ENCODE measurements at regions not wholly inside any gene's neighbourhood (a gene's known extent, or its start where the extent isn't known, plus 50 kb on each side); places are given as distances from the start of the nearest gene placed in this dataset.

- no peaks in the 10 kb centered on the region for H3K9me3 Mint-ChIP-seq
- peak overlapping the region; percentile 24 for H3K4me3 Mint-ChIP-seq
- no peak overlapping the region for H3K27ac Mint-ChIP-seq (ENCODE audit: unreplicated experiment)
- TF ChIP-seq, protein P1, sequence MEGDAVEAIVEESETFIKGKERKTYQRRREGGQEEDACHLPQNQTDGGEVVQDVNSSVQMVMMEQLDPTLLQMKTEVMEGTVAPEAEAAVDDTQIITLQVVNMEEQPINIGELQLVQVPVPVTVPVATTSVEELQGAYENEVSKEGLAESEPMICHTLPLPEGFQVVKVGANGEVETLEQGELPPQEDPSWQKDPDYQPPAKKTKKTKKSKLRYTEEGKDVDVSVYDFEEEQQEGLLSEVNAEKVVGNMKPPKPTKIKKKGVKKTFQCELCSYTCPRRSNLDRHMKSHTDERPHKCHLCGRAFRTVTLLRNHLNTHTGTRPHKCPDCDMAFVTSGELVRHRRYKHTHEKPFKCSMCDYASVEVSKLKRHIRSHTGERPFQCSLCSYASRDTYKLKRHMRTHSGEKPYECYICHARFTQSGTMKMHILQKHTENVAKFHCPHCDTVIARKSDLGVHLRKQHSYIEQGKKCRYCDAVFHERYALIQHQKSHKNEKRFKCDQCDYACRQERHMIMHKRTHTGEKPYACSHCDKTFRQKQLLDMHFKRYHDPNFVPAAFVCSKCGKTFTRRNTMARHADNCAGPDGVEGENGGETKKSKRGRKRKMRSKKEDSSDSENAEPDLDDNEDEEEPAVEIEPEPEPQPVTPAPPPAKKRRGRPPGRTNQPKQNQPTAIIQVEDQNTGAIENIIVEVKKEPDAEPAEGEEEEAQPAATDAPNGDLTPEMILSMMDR (conservative IDR thresholded peaks at IDR 0.05), result no peak
- H3K4me1 Mint-ChIP-seq, result peaks cover 77% of the 10 kb centered on the region
- no peaks in the 10 kb centered on the region for H3K27me3 Mint-ChIP-seq (ENCODE audit: low read depth)
- no peak for DNase-seq (ENCODE audit: low read depth, low spot score)
- H3K36me3 Mint-ChIP-seq (ENCODE audit: low read depth), result no peaks in the 10 kb centered on the region
Measured at GRCh38 chr18:24983566-24984139, 368.3 kb downstream of the ZNF521 start.

DNA sequence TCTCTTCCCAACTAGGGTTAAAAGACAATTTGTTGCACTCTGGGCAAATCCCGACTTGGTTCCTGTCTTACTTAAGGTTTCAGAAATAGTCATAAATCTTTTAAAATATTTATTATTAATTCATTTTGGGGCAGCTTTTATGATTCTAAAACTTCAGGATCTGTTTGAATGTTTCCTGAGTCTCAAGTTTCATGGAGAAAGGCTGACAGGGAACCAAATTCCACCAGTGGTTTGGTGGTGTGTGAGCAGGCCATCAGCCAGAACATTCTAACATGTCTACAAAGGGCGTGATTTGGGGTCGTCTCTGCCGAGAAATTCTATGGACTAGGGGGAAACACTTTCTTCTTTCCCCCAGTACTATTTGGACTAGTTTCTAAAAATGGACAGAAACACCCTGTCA lies 366.4 kb downstream of the ZNF521 start:
- DNase-seq (ENCODE audit: low read depth, low spot score), result no peak
- Mint-ChIP-seq H3K27me3 (ENCODE audit: low read depth) (no peaks in the 10 kb centered on the region), H3K4me1 (peaks cover 70% of the 10 kb centered on the region), H3K36me3 (ENCODE audit: low read depth) (no peaks in the 10 kb centered on the region), H3K9me3 (no peaks in the 10 kb centered on the region), H3K27ac (ENCODE audit: unreplicated experiment) (no peak overlapping the region), H3K4me3 (no peak overlapping the region)
- TF ChIP-seq, protein P1 (conservative IDR thresholded peaks at IDR 0.05), result no peak

DNA sequence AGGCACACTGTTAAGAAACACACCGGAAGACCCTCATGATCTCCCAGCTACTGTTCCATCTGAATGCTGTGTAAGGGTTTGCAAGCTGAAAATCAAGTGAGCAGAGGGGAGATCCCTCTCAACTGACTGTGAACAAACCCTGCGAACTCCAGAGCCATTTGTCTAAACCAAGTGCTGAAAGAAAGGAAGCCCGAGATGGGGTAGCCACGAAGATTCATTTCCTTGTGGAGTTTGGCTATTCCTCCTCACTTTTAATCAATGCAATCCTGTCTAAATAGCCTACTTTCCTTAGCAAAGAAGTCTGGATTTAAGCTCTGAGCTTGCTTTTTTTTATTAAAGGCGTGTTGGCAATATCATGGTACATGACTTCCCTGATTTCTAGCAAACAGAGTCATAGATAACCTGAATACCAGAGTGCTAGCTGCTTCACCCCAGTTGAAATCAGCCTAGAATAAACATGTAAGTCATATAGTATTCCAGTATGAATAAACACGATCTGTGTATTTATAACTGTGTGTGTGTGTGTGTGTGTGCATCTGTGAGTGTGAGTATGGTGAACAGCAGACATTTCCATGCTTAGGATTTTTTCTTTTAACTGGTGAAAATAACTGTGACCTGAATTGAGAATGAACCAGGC lies 365.2 kb downstream of the ZNF521 start:
- TF ChIP-seq, protein P1 (conservative IDR thresholded peaks at IDR 0.05), result no peak
- H3K9me3 Mint-ChIP-seq, result peaks cover 2% of the 10 kb centered on the region
- H3K27me3 Mint-ChIP-seq (ENCODE audit: low read depth), result no peaks in the 10 kb centered on the region
- peak overlapping the region; percentile 97 for H3K27ac Mint-ChIP-seq (ENCODE audit: unreplicated experiment)
- no peak for DNase-seq (ENCODE audit: low read depth, low spot score)
- H3K4me3 Mint-ChIP-seq, result peak overlapping the region; percentile 68
- H3K36me3 Mint-ChIP-seq (ENCODE audit: low read depth), result no peaks in the 10 kb centered on the region
- H3K4me1 Mint-ChIP-seq, result peaks cover 62% of the 10 kb centered on the region

DNA sequence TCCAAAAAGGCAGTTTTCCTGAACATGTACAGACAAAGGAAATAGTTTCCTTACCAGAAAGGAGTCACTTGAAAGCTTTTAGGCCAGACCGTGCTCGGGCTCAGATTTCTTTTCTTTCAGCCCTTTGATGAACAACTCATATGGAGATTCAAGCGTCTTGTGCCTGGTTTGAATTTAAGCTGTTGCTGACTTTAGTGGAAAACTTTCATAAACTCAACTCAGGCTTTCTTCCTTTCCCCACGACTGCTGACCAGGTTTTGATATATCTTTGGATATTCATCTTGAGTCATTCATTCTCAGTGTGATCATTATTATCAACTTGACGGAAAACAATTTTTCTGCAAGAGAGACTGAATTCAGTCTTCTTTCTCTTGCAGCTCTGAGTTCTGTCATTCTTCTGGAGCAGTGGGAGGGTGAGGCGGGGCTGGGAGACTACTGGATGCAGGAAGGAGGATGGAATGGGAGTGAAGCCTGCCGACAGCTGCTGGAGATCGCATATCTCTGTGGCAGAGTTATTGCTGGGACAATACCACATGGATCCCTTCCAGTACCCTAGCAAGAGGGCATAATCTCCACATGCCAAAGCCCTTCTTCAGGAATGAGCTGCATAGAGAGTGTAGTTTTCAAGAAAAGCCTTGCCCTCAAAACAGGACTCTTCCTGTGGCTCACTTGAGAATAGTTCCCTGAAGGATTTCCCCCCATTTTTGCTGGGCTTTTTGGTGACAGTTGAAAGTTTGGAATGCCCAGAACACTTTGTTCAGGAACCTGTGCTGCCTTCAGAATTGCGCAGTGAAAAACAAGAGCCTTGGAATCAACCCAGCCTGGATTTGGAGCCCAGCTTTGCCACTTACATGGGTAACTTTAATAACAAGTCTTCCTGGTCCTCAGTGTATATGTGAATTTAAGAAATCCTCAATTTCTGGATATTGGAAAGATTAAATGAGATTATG lies 364.4 kb downstream of the ZNF521 start:
- no peak for DNase-seq (ENCODE audit: low read depth, low spot score)
- Mint-ChIP-seq H3K4me3 (peak overlapping the region; percentile 68), H3K9me3 (peaks cover 7% of the 10 kb centered on the region), H3K4me1 (peaks cover 55% of the 10 kb centered on the region), H3K27ac (ENCODE audit: unreplicated experiment) (peak overlapping the region; percentile 97), H3K27me3 (ENCODE audit: low read depth) (no peaks in the 10 kb centered on the region), H3K36me3 (ENCODE audit: low read depth) (no peaks in the 10 kb centered on the region)
- TF ChIP-seq, protein P1 (conservative IDR thresholded peaks at IDR 0.05), result no peak

- Mint-ChIP-seq H3K9me3 (peaks cover 7% of the 10 kb centered on the region), H3K36me3 (ENCODE audit: low read depth) (no peaks in the 10 kb centered on the region)
Measured at GRCh38 chr18:24988253-24988840, 363.6 kb downstream of the ZNF521 start.

More at GRCh38 chr18:24988253-24988840, 363.6 kb downstream of the ZNF521 start:
- no peak for DNase-seq (ENCODE audit: low read depth, low spot score)
- Mint-ChIP-seq H3K4me1 (peaks cover 49% of the 10 kb centered on the region), H3K27ac (ENCODE audit: unreplicated experiment) (no peak overlapping the region), H3K4me3 (no peak overlapping the region), H3K27me3 (ENCODE audit: low read depth) (no peaks in the 10 kb centered on the region)
- TF ChIP-seq, protein P1 (conservative IDR thresholded peaks at IDR 0.05), result no peak

Data from neural crest cell (in vitro differentiated cells).